H1 (cell line): ENCODE measurements at regions not wholly inside any gene's neighbourhood (a gene's known extent, or its start where the extent isn't known, plus 50 kb on each side); places are given as distances from the start of the nearest gene placed in this dataset.
"Not testable (repeated sequence)": the region's sequence is repeated elsewhere in the genome, so short reads cannot be mapped to it uniquely, and the experiment has no call there.

Experiments used
- CTCF ChIA-PET: fragments of 300-600 bp; sonication (Branson Sonifier 250); formaldehyde crosslinking; loops from one replicate; lab custom pipeline; 2021; ENCODE audit not compliant: partially characterized antibody; lab: Charles Lee
- POLR2A ChIA-PET: fragments of 300-600 bp; sonication (Branson Sonifier 250); formaldehyde crosslinking; loops from one replicate; lab custom pipeline; 2021; ENCODE audit warnings: inconsistent platforms; ENCODE audit not compliant: partially characterized antibody; lab: Charles Lee
- DNase-seq, 2 experiments: peaks; one replicate each; pipeline versions ENCODE4 v3.0.0 to v3.0.0-alpha.2; 2010 to 2022; ENCODE audit warnings: low spot score in 2 of 2, low read depth in 1 of 2, mixed read lengths in 1 of 2
- FAIRE-seq: peaks from 2 replicates; lab custom pipeline; 2011; peaks lifted over from hg19 to GRCh38; lab: Jason Lieb, UNC
- H2AFZ ChIP-seq: 2 replicates; pipeline ENCODE4 v1.8.1; 2012; ENCODE audit warnings: low read length, inconsistent platforms
- H2AK5ac ChIP-seq: 2 replicates; pipeline ENCODE4 v1.6.1; 2013; ENCODE audit warnings: low read depth, low read length
- H2BK120ac ChIP-seq: replicated peaks from 2 replicates; pipeline ENCODE3; 2013; ENCODE audit warnings: low read depth, low read length, inconsistent platforms
- H2BK12ac ChIP-seq: 2 replicates; pipeline ENCODE4 v1.6.1; 2013; ENCODE audit warnings: low read depth, low read length
- H2BK15ac ChIP-seq: 2 replicates; pipeline ENCODE4 v1.6.1; 2013; ENCODE audit warnings: low read length
- H2BK20ac ChIP-seq: 2 replicates; pipeline ENCODE4 v1.6.1; 2013; ENCODE audit warnings: low read length
- H2BK5ac ChIP-seq: 2 replicates; pipeline ENCODE4 v1.6.1; 2013; ENCODE audit warnings: low read depth, low read length
- H3K14ac ChIP-seq: 2 replicates; pipeline ENCODE4 v1.6.1; 2013; ENCODE audit warnings: inconsistent platforms; ENCODE audit not compliant: insufficient read length
- H3K18ac ChIP-seq: 2 replicates; pipeline ENCODE4 v1.6.1; 2013; ENCODE audit warnings: low read length; ENCODE audit errors: extremely low read depth
- H3K23ac ChIP-seq: 2 replicates; pipeline ENCODE4 v1.6.1; 2013; ENCODE audit warnings: inconsistent platforms; ENCODE audit not compliant: insufficient read length
- H3K23me2 ChIP-seq: 2 replicates; pipeline ENCODE4 v1.6.1; 2013; ENCODE audit warnings: low read depth, low read length
- H3K27ac ChIP-seq: 2 replicates; pipeline ENCODE4 v1.6.1; 2011; ENCODE audit warnings: low read depth, low read length, inconsistent platforms
- H3K27me3 ChIP-seq, 4 experiments: replicated peaks in 1 of 4; 1 replicate in 1 of 4; 2 replicates in 3 of 4; pipeline versions ENCODE4 v1.6.1 to v1.8.1; 2011 to 2013; ENCODE audit warnings: low read length in 3 of 4, mild to moderate bottlenecking in 3 of 4, inconsistent platforms in 2 of 4, mixed read lengths in 2 of 4, moderate library complexity in 1 of 4; ENCODE audit not compliant: control insufficient read depth in 3 of 4, insufficient read depth in 3 of 4; ENCODE audit errors: extremely low read depth in 1 of 4
- H3K36me3 ChIP-seq, 4 experiments: 2 replicates each; pipeline versions ENCODE4 v1.6.1 to v1.8.1; 2011 to 2013; ENCODE audit warnings: mild to moderate bottlenecking in 4 of 4, low read length in 3 of 4, moderate library complexity in 2 of 4, control low read depth in 1 of 4, inconsistent platforms in 1 of 4; ENCODE audit not compliant: insufficient read depth in 4 of 4, control insufficient read depth in 2 of 4
- H3K4ac ChIP-seq: replicated peaks from 2 replicates; pipeline ENCODE3; 2013; ENCODE audit warnings: low read length, low read depth, mixed read lengths, inconsistent platforms; ENCODE audit not compliant: insufficient read length
- H3K4me1 ChIP-seq, 4 experiments: replicated peaks in 1 of 4; 1 replicate in 1 of 4; 2 replicates in 3 of 4; pipeline versions ENCODE4 v1.6.1 to v1.8.1; 2011 to 2013; ENCODE audit warnings: low read length in 3 of 4, inconsistent platforms in 2 of 4, mixed read lengths in 1 of 4; ENCODE audit not compliant: insufficient read depth in 4 of 4, control insufficient read depth in 3 of 4
- H3K4me2 ChIP-seq, 2 experiments: 2 replicates each; pipeline versions ENCODE4 v1.6.1 to v1.8.1; 2011 to 2013; ENCODE audit warnings: low read depth in 2 of 2, low read length in 2 of 2, control low read depth in 1 of 2, inconsistent platforms in 1 of 2, mild to moderate bottlenecking in 1 of 2; ENCODE audit not compliant: insufficient read depth in 1 of 2
- H3K4me3 ChIP-seq, 4 experiments: fragments of 200-600, 300-600 bp in 1 of 4; sonication (generic), shearing (Covaris generic), sonication (Bioruptor Twin) in 1 of 4; 2 replicates each; pipeline versions ENCODE4 v1.5.1 to v1.8.1; 2011 to 2016; ENCODE audit warnings: low read length in 4 of 4, low read depth in 3 of 4, control low read depth in 2 of 4, inconsistent platforms in 2 of 4, mild to moderate bottlenecking in 2 of 4, mixed read lengths in 1 of 4, moderate library complexity in 1 of 4; ENCODE audit not compliant: insufficient read depth in 2 of 4; ENCODE audit errors: extremely low read depth in 1 of 4
- H3K56ac ChIP-seq: replicated peaks from 2 replicates; pipeline ENCODE3; 2013; ENCODE audit warnings: low read depth, mild to moderate bottlenecking, mixed read lengths, low read length, inconsistent platforms; ENCODE audit not compliant: insufficient read length
- H3K79me1 ChIP-seq: 2 replicates; pipeline ENCODE4 v1.6.1; 2013; ENCODE audit warnings: low read depth, low read length, control low read depth
- H3K79me2 ChIP-seq, 2 experiments: 2 replicates each; pipeline versions ENCODE4 v1.6.1 to v1.8.1; 2012 to 2013; ENCODE audit warnings: low read length in 2 of 2, mild to moderate bottlenecking in 2 of 2, inconsistent platforms in 1 of 2; ENCODE audit not compliant: insufficient read depth in 2 of 2, control insufficient read depth in 1 of 2
- H3K9ac ChIP-seq, 4 experiments: replicated peaks in 1 of 4; 1 replicate in 1 of 4; 2 replicates in 3 of 4; pipeline versions ENCODE4 v1.6.1 to v1.8.1; 2011 to 2013; ENCODE audit warnings: low read depth in 3 of 4, low read length in 3 of 4, control low read depth in 2 of 4, mild to moderate bottlenecking in 2 of 4, moderate library complexity in 2 of 4, inconsistent platforms in 1 of 4; ENCODE audit errors: extremely low read depth in 1 of 4
- H3K9me3 ChIP-seq, 2 experiments: 2 replicates each; pipeline versions ENCODE4 v1.6.1 to v1.8.1; 2012 to 2013; ENCODE audit warnings: mild to moderate bottlenecking in 2 of 2, moderate library complexity in 2 of 2, control low read depth in 1 of 2, inconsistent platforms in 1 of 2, low read depth in 1 of 2, low read length in 1 of 2, mixed read lengths in 1 of 2; ENCODE audit not compliant: insufficient read depth in 2 of 2
- H4K20me1 ChIP-seq, 2 experiments: replicated peaks in 1 of 2; 2 replicates each; pipeline versions ENCODE3 to v1.8.1; 2011 to 2013; ENCODE audit warnings: inconsistent platforms in 2 of 2, low read length in 2 of 2, mild to moderate bottlenecking in 1 of 2; ENCODE audit not compliant: insufficient read depth in 2 of 2, control insufficient read depth in 1 of 2
- H4K5ac ChIP-seq: 2 replicates; pipeline ENCODE4 v1.6.1; 2013; ENCODE audit warnings: low read length, low read depth, mixed read lengths, inconsistent platforms; ENCODE audit not compliant: insufficient read length
- H4K8ac ChIP-seq: 2 replicates; pipeline ENCODE4 v1.8.0; 2013; ENCODE audit warnings: mild to moderate bottlenecking, moderate library complexity, low read length, inconsistent platforms; ENCODE audit not compliant: insufficient read depth; ENCODE audit errors: extremely low read depth
- H4K91ac ChIP-seq: replicated peaks from 2 replicates; pipeline ENCODE3; 2013; ENCODE audit warnings: low read length, mixed read lengths, inconsistent platforms; ENCODE audit not compliant: insufficient read length
- BACH1 ChIP-seq: IDR thresholded peaks from 2 replicates; pipeline ENCODE4 v1.6.1; 2012; ENCODE audit warnings: low read length, improper control_type of control experiment
- CBX5 ChIP-seq: fragments of 300-800, 300-1000 bp; sonication (generic); IDR thresholded peaks from 2 replicates; pipeline ENCODE4 v1.7.1; 2016; ENCODE audit warnings: antibody characterized with exemption, low read length, low read depth
- SP1 ChIP-seq: IDR thresholded peaks from 2 replicates; pipeline ENCODE4 v1.6.1; 2011; ENCODE audit warnings: low read depth, low read length
- WGBS, 2 experiments: shearing (Covaris generic) in 1 of 2; methylation state at CpG; one replicate each; pipeline versions ENCODE4 v1.1.6 to v1.1.7; 2013 to 2015; ENCODE audit warnings: low lambda C conversion rate in 2 of 2, mixed read lengths in 2 of 2, inconsistent platforms in 1 of 2, low coverage in 1 of 2, missing lambda C conversion rate in 1 of 2; ENCODE audit not compliant: insufficient replicate concordance in 2 of 2, insufficient coverage in 1 of 2, insufficient read length in 1 of 2; ENCODE audit errors: extremely low coverage in 1 of 2, missing lambda C conversion rate in 1 of 2; 5-methylcytosine and 5-hydroxymethylcytosine counted together

GRCh38 chr9:86572904-86573303 is 218.7 kb upstream of the TUT7 start:
- no peaks in the 10 kb centered on the region; a peak in 1 of 7 replicates for H3K27me3 ChIP-seq
- no peak overlapping the region for H3K18ac ChIP-seq
- DNase-seq (no peak), FAIRE-seq (no peak)
- H3K14ac ChIP-seq = no peak overlapping the region
- ChIA-PET POLR2A (no interaction called here), CTCF (interaction anchor here (1.1 kb wide), 1 partner anchor 17 kb away, joined by 3 read pairs; no protein-coding TSS in a partner anchor)
- no peak overlapping the region for H2BK12ac ChIP-seq
- H2BK20ac ChIP-seq = no peak overlapping the region
- H3K23ac ChIP-seq = no peak overlapping the region
- TF ChIP-seq SP1 (no peak), BACH1 (no peak), CBX5 (no peak)
- no peak overlapping the region for H3K4me3 ChIP-seq
- H3K4me1 ChIP-seq = peaks cover 0 to 5% (median under 1%) of the 10 kb centered on the region in 4 experiments; a peak in 3 of 7 replicates
- H2AFZ ChIP-seq = no peak overlapping the region
- H3K9me3 ChIP-seq = no peaks in the 10 kb centered on the region
- H2BK5ac ChIP-seq = no peak overlapping the region
- no peak overlapping the region for H4K5ac ChIP-seq
- no peak overlapping the region for H3K4ac ChIP-seq
- H3K4me2 ChIP-seq = no peak overlapping the region
- no peak overlapping the region for H3K27ac ChIP-seq
- no peaks in the 10 kb centered on the region for H3K79me1 ChIP-seq
- H4K20me1 ChIP-seq = no peaks in the 10 kb centered on the region
- H2BK15ac ChIP-seq = no peak overlapping the region
- H2AK5ac ChIP-seq = no peak overlapping the region
- no peaks in the 10 kb centered on the region for H3K79me2 ChIP-seq
- no peak overlapping the region for H4K91ac ChIP-seq
- no peak overlapping the region for H2BK120ac ChIP-seq
- H3K36me3 ChIP-seq = no peaks in the 10 kb centered on the region
- no peak overlapping the region for H3K9ac ChIP-seq
- H3K23me2 ChIP-seq = no peaks in the 10 kb centered on the region; the same call in 1 of the 2 replicates
- no peak overlapping the region for H3K56ac ChIP-seq
- no peak overlapping the region for H4K8ac ChIP-seq

- DNase-seq, H3K18ac ChIP-seq, H4K5ac ChIP-seq, H4K20me1 ChIP-seq, H3K27ac ChIP-seq, H3K79me2 ChIP-seq, H2AFZ ChIP-seq, H4K8ac ChIP-seq, H3K23ac ChIP-seq, POLR2A ChIA-PET, H3K79me1 ChIP-seq, H3K56ac ChIP-seq, H3K9me3 ChIP-seq, H2BK20ac ChIP-seq, H3K14ac ChIP-seq, H3K4me3 ChIP-seq, H2AK5ac ChIP-seq, H3K27me3 ChIP-seq, H3K36me3 ChIP-seq, FAIRE-seq, H3K23me2 ChIP-seq, H3K4me1 ChIP-seq, H3K4me2 ChIP-seq, H2BK5ac ChIP-seq, H2BK15ac ChIP-seq, H3K9ac ChIP-seq, H3K4ac ChIP-seq, H2BK120ac ChIP-seq, H4K91ac ChIP-seq, H2BK12ac ChIP-seq, CTCF ChIA-PET: not testable (repeated sequence)
- WGBS, 2 experiments = 77% methylated on average over 2 of the region's 2 CpGs; no CpG with 5 or more reads in 1 of the 2 experiments
Measured at GRCh38 chr9:86565603-86566002, 211.4 kb upstream of the TUT7 start.
